ENCODE measurements at regions not wholly inside any gene's neighbourhood (a gene's known extent, or its start where the extent isn't known, plus 50 kb on each side); places are given as distances from the start of the nearest gene placed in this dataset.

GRCh38 chr18:61948846-61949438 is 56.1 kb upstream of the RNF152 start:
- DNase-seq: no peak

- no peak for DNase-seq
Measured at GRCh38 chr18:61948281-61948741, 55.5 kb upstream of the RNF152 start.

GRCh38 chr18:61946449-61946848 is 53.6 kb upstream of the RNF152 start:
- no peak for DNase-seq

GRCh38 chr18:61943175-61943964 is 50.6 kb upstream of the RNF152 start:
- DNase-seq: no peak
